ENCODE measurements at regions not wholly inside any gene's neighbourhood (a gene's known extent, or its start where the extent isn't known, plus 50 kb on each side); places are given as distances from the start of the nearest gene placed in this dataset.

DNA sequence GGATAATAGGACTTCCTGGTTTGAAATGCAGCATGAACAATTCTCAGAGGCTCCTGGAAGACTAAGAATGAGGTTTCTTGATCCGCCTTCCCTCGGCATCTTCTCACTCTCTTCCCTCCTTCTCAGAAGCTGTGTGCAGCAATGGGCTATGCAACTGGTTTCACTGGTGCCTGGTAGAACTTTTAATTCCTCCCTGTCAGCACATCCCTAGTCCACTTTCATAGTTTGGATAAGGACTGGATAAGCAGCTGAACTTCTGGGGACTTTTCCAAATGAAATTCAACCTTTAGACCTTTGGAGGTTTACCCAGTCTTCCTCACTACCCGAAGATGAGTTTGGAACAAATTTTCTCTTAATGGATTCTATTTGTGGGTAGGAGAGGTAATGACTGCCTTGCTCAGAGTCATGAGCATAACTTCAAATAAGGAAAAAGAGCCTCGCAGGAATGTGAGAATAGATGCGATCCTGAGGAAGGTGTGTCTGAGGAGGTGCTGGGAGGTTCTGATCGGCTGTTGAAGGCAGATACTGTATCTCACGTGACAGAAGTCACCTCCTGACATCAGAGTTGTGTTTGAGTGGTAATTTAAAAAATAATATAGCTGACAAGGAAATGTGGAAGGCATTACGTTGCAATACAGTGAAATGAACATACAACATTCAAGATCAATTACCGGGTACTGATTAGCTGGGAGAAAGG, 56.0 kb upstream of the HAND2 start:
- ChIA-PET CTCF (no interaction called here), POLR2A (no interaction called here)
- TF ChIP-seq, protein P1, sequence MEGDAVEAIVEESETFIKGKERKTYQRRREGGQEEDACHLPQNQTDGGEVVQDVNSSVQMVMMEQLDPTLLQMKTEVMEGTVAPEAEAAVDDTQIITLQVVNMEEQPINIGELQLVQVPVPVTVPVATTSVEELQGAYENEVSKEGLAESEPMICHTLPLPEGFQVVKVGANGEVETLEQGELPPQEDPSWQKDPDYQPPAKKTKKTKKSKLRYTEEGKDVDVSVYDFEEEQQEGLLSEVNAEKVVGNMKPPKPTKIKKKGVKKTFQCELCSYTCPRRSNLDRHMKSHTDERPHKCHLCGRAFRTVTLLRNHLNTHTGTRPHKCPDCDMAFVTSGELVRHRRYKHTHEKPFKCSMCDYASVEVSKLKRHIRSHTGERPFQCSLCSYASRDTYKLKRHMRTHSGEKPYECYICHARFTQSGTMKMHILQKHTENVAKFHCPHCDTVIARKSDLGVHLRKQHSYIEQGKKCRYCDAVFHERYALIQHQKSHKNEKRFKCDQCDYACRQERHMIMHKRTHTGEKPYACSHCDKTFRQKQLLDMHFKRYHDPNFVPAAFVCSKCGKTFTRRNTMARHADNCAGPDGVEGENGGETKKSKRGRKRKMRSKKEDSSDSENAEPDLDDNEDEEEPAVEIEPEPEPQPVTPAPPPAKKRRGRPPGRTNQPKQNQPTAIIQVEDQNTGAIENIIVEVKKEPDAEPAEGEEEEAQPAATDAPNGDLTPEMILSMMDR (IDR thresholded peaks at IDR 0.05; ENCODE audit: insufficient read depth, low read length, missing control alignments) = no peak
- no peak for DNase-seq (ENCODE audit: low read depth, low spot score)
- H3K4me3 ChIP-seq (ENCODE audit: low read depth, low read length) = no peak overlapping the region

DNA sequence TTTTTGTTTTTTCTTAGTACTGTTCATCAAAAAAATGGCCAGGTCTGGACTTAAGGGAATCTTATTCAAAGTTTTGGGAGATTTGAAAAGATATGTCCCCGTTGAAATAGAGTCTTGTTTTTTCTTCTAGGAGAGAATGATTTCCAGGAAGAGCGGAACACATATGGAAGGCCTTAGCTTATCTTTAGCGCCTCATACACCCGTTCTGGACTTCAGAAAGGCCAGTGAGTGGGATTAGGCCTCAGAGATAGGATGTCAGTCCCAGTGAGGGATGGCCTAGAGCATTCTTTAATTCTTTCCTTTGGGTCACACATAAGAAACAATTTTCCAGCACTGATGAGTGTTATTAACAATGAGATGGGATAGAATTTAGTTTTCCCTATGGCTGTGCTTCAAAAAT, 54.5 kb upstream of the HAND2 start:
- no peak for DNase-seq (ENCODE audit: low read depth, low spot score)
- TF ChIP-seq, protein P1 (IDR thresholded peaks at IDR 0.05; ENCODE audit: insufficient read depth, low read length, missing control alignments) = no peak
- ChIA-PET POLR2A (no interaction called here), CTCF (no interaction called here)
- no peak overlapping the region for H3K4me3 ChIP-seq (ENCODE audit: low read depth, low read length)

Measured in AG04449 (cell line).